ENCODE measurements at regions not wholly inside any gene's neighbourhood (a gene's known extent, or its start where the extent isn't known, plus 50 kb on each side); places are given as distances from the start of the nearest gene placed in this dataset.

GRCh38 chr20:20931024-20931423 lies 175.1 kb downstream of the LINC00237 start:
- Mint-ChIP-seq H3K9me3 (no peaks in the 10 kb centered on the region), H3K4me3 (no peak overlapping the region), H3K27me3 (peaks cover 14% of the 10 kb centered on the region), H3K27ac (no peak overlapping the region), H3K4me1 (ENCODE audit: unreplicated experiment) (no peaks in the 10 kb centered on the region), H3K36me3 (no peaks in the 10 kb centered on the region)
- no peak for DNase-seq (ENCODE audit: extremely low spot score, unreplicated experiment)
- TF ChIP-seq CTCF (conservative IDR thresholded peaks at IDR 0.05), result no peak

GRCh38 chr20:20930500-20930899 lies 175.7 kb downstream of the LINC00237 start:
- H3K27me3 Mint-ChIP-seq, result peaks cover 14% of the 10 kb centered on the region
- H3K9me3 Mint-ChIP-seq, result no peaks in the 10 kb centered on the region
- H3K4me1 Mint-ChIP-seq (ENCODE audit: unreplicated experiment), result no peaks in the 10 kb centered on the region

GRCh38 chr20:20929341-20929740 lies 176.8 kb downstream of the LINC00237 start:
- Mint-ChIP-seq H3K27ac (no peak overlapping the region), H3K9me3 (no peaks in the 10 kb centered on the region)

More at GRCh38 chr20:20930500-20930899, 175.7 kb downstream of the LINC00237 start:
- Mint-ChIP-seq H3K4me3 (no peak overlapping the region), H3K27ac (no peak overlapping the region), H3K36me3 (no peaks in the 10 kb centered on the region)
- DNase-seq (ENCODE audit: extremely low spot score, unreplicated experiment), result no peak
- TF ChIP-seq CTCF (conservative IDR thresholded peaks at IDR 0.05), result no peak

GRCh38 chr20:20926222-20926905 lies 179.8 kb downstream of the LINC00237 start:
- Mint-ChIP-seq H3K27me3 (peaks cover 12% of the 10 kb centered on the region), H3K27ac (no peak overlapping the region), H3K9me3 (peaks cover 4% of the 10 kb centered on the region), H3K4me1 (ENCODE audit: unreplicated experiment) (no peaks in the 10 kb centered on the region), H3K4me3 (no peak overlapping the region), H3K36me3 (no peaks in the 10 kb centered on the region)
- TF ChIP-seq CTCF (conservative IDR thresholded peaks at IDR 0.05), result no peak
- no peak for DNase-seq (ENCODE audit: extremely low spot score, unreplicated experiment)

More at GRCh38 chr20:20929341-20929740, 176.8 kb downstream of the LINC00237 start:
- Mint-ChIP-seq H3K27me3 (peaks cover 14% of the 10 kb centered on the region), H3K36me3 (no peaks in the 10 kb centered on the region), H3K4me1 (ENCODE audit: unreplicated experiment) (no peaks in the 10 kb centered on the region), H3K4me3 (no peak overlapping the region)
- no peak for DNase-seq (ENCODE audit: extremely low spot score, unreplicated experiment)
- no peak for TF ChIP-seq CTCF (conservative IDR thresholded peaks at IDR 0.05)

- Mint-ChIP-seq H3K27me3 (peaks cover 3% of the 10 kb centered on the region), H3K4me3 (no peak overlapping the region), H3K9me3 (peaks cover 4% of the 10 kb centered on the region), H3K36me3 (no peaks in the 10 kb centered on the region), H3K27ac (no peak overlapping the region), H3K4me1 (ENCODE audit: unreplicated experiment) (no peaks in the 10 kb centered on the region)
- no peak for TF ChIP-seq CTCF (conservative IDR thresholded peaks at IDR 0.05)
- no peak for DNase-seq (ENCODE audit: extremely low spot score, unreplicated experiment)
Observed at GRCh38 chr20:20920433-20920832, 185.7 kb downstream of the LINC00237 start.
